Ovary (tissue), 3 donors: ENCODE measurements at regions not wholly inside any gene's neighbourhood (a gene's known extent, or its start where the extent isn't known, plus 50 kb on each side); places are given as distances from the start of the nearest gene placed in this dataset.

Source experiments
- POLR2A ChIP-seq: fragments of 450-650 bp; IDR thresholded peaks from one replicate; pipeline ENCODE4 v1.6.1; 2017; ENCODE audit warnings: antibody characterized with exemption, mild to moderate bottlenecking, moderate library complexity
- TF ChIP-seq, protein P1 (sequence below), 3 donors: fragments of 450-650 bp in 2 of 3; fragments of 200-600 bp in 1 of 3; IDR thresholded peaks; one replicate each; pipeline versions ENCODE4 v1.5.1 to v1.8.0; 2016 to 2022; ENCODE audit warnings: antibody characterized with exemption in 3 of 3, mild to moderate bottlenecking in 1 of 3
- donor health status: DM: no; HTN: no; CAD: no.

GRCh38 chr7:46663025-46663424 lies 742.0 kb upstream of the IGFBP3 start:
- TF ChIP-seq POLR2A = no peak
- TF ChIP-seq, protein P1, sequence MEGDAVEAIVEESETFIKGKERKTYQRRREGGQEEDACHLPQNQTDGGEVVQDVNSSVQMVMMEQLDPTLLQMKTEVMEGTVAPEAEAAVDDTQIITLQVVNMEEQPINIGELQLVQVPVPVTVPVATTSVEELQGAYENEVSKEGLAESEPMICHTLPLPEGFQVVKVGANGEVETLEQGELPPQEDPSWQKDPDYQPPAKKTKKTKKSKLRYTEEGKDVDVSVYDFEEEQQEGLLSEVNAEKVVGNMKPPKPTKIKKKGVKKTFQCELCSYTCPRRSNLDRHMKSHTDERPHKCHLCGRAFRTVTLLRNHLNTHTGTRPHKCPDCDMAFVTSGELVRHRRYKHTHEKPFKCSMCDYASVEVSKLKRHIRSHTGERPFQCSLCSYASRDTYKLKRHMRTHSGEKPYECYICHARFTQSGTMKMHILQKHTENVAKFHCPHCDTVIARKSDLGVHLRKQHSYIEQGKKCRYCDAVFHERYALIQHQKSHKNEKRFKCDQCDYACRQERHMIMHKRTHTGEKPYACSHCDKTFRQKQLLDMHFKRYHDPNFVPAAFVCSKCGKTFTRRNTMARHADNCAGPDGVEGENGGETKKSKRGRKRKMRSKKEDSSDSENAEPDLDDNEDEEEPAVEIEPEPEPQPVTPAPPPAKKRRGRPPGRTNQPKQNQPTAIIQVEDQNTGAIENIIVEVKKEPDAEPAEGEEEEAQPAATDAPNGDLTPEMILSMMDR (IDR thresholded peaks at IDR 0.05) = no peak
